GM23338 (cell line): ENCODE measurements at regions not wholly inside any gene's neighbourhood (a gene's known extent, or its start where the extent isn't known, plus 50 kb on each side); places are given as distances from the start of the nearest gene placed in this dataset. TPM values are rescaled to one million over a fixed set of nuclear protein-coding genes. Genes with fewer than 3 reads are reported as not detected.

ENCODE experiments used
- CTCF ChIP-seq, 2 experiments: fragments of 200-600 bp in 1 of 2; sonication (generic) in 1 of 2; conservative IDR thresholded peaks; 2 replicates each; pipeline versions ENCODE4 v1.5.1 to v1.6.1; 2016 to 2017; ENCODE audit warnings: antibody characterized with exemption in 2 of 2, low read depth in 2 of 2, mild to moderate bottlenecking in 2 of 2, moderate library complexity in 1 of 2
- ETS1 ChIP-seq: IDR thresholded peaks from 2 replicates; pipeline ENCODE4 v1.6.1; 2016; ENCODE audit warnings: antibody characterized with exemption
- EZH2 ChIP-seq: fragments of 200-600 bp; sonication (generic); IDR thresholded peaks from one replicate; pipeline ENCODE4 v1.8.0; 2017; ENCODE audit warnings: antibody characterized with exemption, mild to moderate bottlenecking, low read depth; ENCODE audit not compliant: unreplicated experiment
- ZNF462 ChIP-seq: fragments of 250-450 bp; sonication (Bioruptor Pico); IDR thresholded peaks from 2 replicates; pipeline ENCODE4 v1.5.0; 2020; ENCODE audit warnings: mild to moderate bottlenecking, moderate library complexity
- small RNA-seq: library from RNA; depleted of rRNA; stranded (forward); fragments of <200 nt; gene quantifications from one replicate; pipeline ENCODE3, GENCODE V24; 2014; ENCODE audit warnings: low replicate concordance

GRCh38 chr1:110726755-110727154, 52.0 kb upstream of the KCNA3 start (continued):
- no peak for TF ChIP-seq ZNF462
- TF ChIP-seq ETS1, result no peak
- no peak for TF ChIP-seq EZH2
- TF ChIP-seq CTCF (conservative IDR thresholded peaks at IDR 0.05; ENCODE audit: low read depth in 2 of 2), result no peak

Small RNA genes in the stretch of these regions (small RNA-seq; reads per million reads assigned to genes)
- gene RF00019, result not detected
